ENCODE measurements at regions not wholly inside any gene's neighbourhood (a gene's known extent, or its start where the extent isn't known, plus 50 kb on each side); places are given as distances from the start of the nearest gene placed in this dataset.

GRCh38 chr6:4291453-4292403 is 156.4 kb upstream of the ECI2 start:
- TF ChIP-seq CTCF (conservative IDR thresholded peaks at IDR 0.05; ENCODE audit: low read depth, low read length): no peak
- TF ChIP-seq EZH2phosphoT487 (IDR thresholded peaks at IDR 0.05; ENCODE audit: borderline replicate concordance, low read length): no peak
